Right lobe of liver (tissue), 6 donors: ENCODE measurements at regions not wholly inside any gene's neighbourhood (a gene's known extent, or its start where the extent isn't known, plus 50 kb on each side); places are given as distances from the start of the nearest gene placed in this dataset.
A peak's percentile ranks its signal among the peaks of the same experiment; 100 is the strongest.

Source experiments
- ATAC-seq, 4 donors: fragments of 200-7000 bp; cut with Tn5 transposase; one replicate each; pipeline ENCODE4 v1.9.1; 2020; ENCODE audit warnings: mild to moderate bottlenecking in 4 of 4, moderate library complexity in 4 of 4
- DNase-seq, 3 donors: peaks; one replicate each; pipeline ENCODE4 v3.0.0-alpha.2; 2020
- H3K27ac ChIP-seq, 3 donors: fragments of 200-600 bp; one replicate each; pipeline ENCODE4 v1.8.0; 2022
- H3K27me3 ChIP-seq, 2 donors: fragments of 200-600 bp; one replicate each; pipeline ENCODE4 v1.8.0; 2022
- H3K36me3 ChIP-seq, 4 donors: fragments of 200-600 bp; sonication (generic) in 1 of 4; one replicate each; pipeline versions ENCODE4 v1.5.1 to v1.8.0; 2017 to 2022; ENCODE audit warnings: control low read depth in 1 of 4
- H3K4me1 ChIP-seq, 4 donors: fragments of 200-600 bp; sonication (generic) in 1 of 4; one replicate each; pipeline versions ENCODE4 v1.5.1 to v1.8.0; 2017 to 2022; ENCODE audit warnings: control low read depth in 1 of 4
- H3K4me3 ChIP-seq, 3 donors: fragments of 200-600 bp; one replicate each; pipeline ENCODE4 v1.8.0; 2022
- H3K9me3 ChIP-seq, 4 donors: fragments of 200-600 bp; sonication (generic) in 1 of 4; one replicate each; pipeline versions ENCODE4 v1.5.1 to v1.8.0; 2017 to 2022; ENCODE audit warnings: control low read depth in 1 of 4
- CTCF ChIP-seq, 4 donors: fragments of 200-600 bp in 3 of 4; fragments of 450-650 bp in 1 of 4; IDR thresholded peaks; one replicate each; pipeline versions ENCODE4 v1.5.1 to v1.8.0; 2016 to 2022; ENCODE audit warnings: antibody characterized with exemption in 4 of 4, mild to moderate bottlenecking in 2 of 4
- POLR2A ChIP-seq: fragments of 450-650 bp; IDR thresholded peaks from one replicate; pipeline ENCODE4 v1.6.1; 2017; ENCODE audit warnings: antibody characterized with exemption, mild to moderate bottlenecking
- WGBS: methylation state at CpG from one replicate; pipeline ENCODE4 v1.1.6; 2018; ENCODE audit warnings: low coverage, low lambda C conversion rate; ENCODE audit not compliant: insufficient coverage; ENCODE audit errors: missing lambda C conversion rate; 5-methylcytosine and 5-hydroxymethylcytosine counted together
- intact Hi-C, 2 donors: fragments of 100-400 bp; cut with DNase I; formaldehyde crosslinking; loops; one replicate each; pipeline versions ENCODE4 v1.11.2 to v1.14.1; 2022
- donor health status: DM: no; HTN: yes; CAD: no.
- donor health status: DM: no; HTN: no; CAD: no.
- donor health status: DM: no; HTN: no; CAD: no.
- donor health status: DM: no; HTN: yes; CAD: no.
- donor health status: DM: no; HTN: yes; CAD: no.

DNA sequence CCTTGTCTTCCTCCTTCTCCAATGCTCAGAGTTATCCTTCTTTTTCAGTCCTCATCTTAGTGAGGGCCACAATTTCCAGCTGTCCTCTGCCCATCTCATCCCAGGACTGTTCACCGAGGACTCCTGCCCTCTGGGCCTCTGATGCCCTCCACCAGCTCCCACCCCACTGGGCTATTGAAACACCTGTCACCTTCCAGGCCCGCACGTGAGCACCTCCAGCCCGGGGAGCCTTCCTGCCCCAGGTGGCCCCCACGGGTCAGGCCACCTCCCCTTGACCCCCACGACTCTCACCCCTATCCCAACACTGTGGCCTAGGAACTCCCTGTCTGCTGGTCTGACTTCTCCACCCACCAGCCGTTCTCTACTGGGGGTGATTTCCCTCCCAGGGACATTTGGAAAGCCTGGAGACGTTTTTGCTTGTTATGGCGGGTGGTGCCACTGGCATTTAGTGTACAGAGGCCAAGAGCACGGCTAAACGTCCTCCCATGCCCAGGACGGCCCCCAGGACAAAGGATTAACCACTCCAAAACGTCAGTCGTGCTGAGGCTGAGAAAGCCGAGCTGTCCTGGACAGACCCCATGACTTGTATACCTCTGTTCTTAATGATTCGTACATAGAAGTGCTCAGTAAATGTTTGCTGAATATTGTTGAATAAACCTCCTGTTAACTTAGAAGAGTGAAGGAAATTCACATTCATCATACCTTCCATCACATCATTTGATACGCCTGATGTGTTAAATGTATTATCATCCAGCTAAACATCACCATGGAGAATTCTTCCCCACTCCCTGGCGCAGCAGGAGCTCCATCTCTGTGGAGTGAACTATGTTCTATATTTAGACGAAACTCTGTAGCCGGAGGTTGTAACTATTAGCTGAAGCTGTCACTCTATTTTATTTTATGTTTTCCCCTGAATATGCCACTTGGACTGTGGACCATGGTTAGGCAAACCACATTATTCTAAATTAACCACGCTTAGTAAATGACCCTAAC is 270.1 kb upstream of the SHH start:
- Histone ChIP-seq H3K4me1 (no peaks in the 10 kb centered on the region), H3K27me3 (no peaks in the 10 kb centered on the region), H3K9me3 (no peaks in the 10 kb centered on the region), H3K36me3 (no peaks in the 10 kb centered on the region), H3K27ac (no peak overlapping the region), H3K4me3 (no peak overlapping the region)
- TF ChIP-seq CTCF (IDR thresholded peaks at IDR 0.05) (no peak), POLR2A (no peak)
- intact Hi-C loops: no loop called here
- DNase-seq (peak in 1 of 3 donors; percentile 13), ATAC-seq (peak in 1 of 4 donors; percentile 33)
- WGBS: 56% methylated on average over 15 of the region's 21 CpGs

- intact Hi-C loops: no loop called here
Observed at GRCh38 chr7:156080596-156080995, 268.3 kb upstream of the SHH start.

DNA sequence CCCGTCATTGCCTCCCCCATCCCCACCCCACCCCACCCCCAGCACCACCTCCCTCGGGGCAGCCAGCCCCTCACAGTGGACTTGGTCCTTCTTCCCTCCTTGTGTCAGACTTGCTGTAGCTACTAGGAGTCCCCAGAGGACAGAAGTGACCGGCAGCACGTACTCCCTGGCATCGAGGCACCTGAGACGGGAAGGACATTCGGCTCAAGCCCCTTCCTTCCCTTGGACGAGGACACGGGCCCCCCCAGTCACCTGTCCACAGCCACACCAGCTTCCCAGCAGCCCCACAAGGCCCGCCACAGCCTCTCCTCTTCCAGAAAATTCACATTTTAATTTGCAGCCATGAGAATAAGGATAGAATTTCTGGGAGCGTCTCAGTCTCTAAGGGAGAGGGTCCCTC is 267.8 kb upstream of the SHH start:
- no peaks in the 10 kb centered on the region for H3K4me1 ChIP-seq
- ATAC-seq (no peak), DNase-seq (peak in 1 of 3 donors; percentile 46)
- H3K27ac ChIP-seq: no peak overlapping the region
- H3K27me3 ChIP-seq: no peaks in the 10 kb centered on the region
- no peak for TF ChIP-seq POLR2A
- TF ChIP-seq CTCF (IDR thresholded peaks at IDR 0.05): no peak
- WGBS: 74% methylated on average over 10 of the region's 11 CpGs
- intact Hi-C loops: no loop called here
- no peak overlapping the region for H3K4me3 ChIP-seq
- no peaks in the 10 kb centered on the region for H3K36me3 ChIP-seq
- no peaks in the 10 kb centered on the region for H3K9me3 ChIP-seq

More at GRCh38 chr7:156080596-156080995, 268.3 kb upstream of the SHH start:
- no peak for TF ChIP-seq POLR2A
- peak in 1 of 4 donors; percentile 17 for TF ChIP-seq CTCF (IDR thresholded peaks at IDR 0.05)
- 38% methylated on average over 3 of the region's 3 CpGs for whole genome bisulfite sequencing
- no peak overlapping the region for H3K27ac ChIP-seq
- no peaks in the 10 kb centered on the region for H3K9me3 ChIP-seq
- no peaks in the 10 kb centered on the region for H3K27me3 ChIP-seq
- ATAC-seq: peak; percentile 34 to 72 (median 64)
- H3K4me3 ChIP-seq: no peak overlapping the region
- peak in 1 of 3 donors; percentile 3 for DNase-seq
- no peaks in the 10 kb centered on the region for H3K4me1 ChIP-seq
- H3K36me3 ChIP-seq: no peaks in the 10 kb centered on the region

- 75% methylated on average over 6 of the region's 15 CpGs for WGBS
- H3K9me3 ChIP-seq: no peaks in the 10 kb centered on the region
- H3K27me3 ChIP-seq: no peaks in the 10 kb centered on the region
- H3K27ac ChIP-seq: no peak overlapping the region
- DNase-seq (peak in 1 of 3 donors; percentile 31), ATAC-seq (no peak)
- H3K4me3 ChIP-seq: no peak overlapping the region
- no peaks in the 10 kb centered on the region for H3K4me1 ChIP-seq
- H3K36me3 ChIP-seq: no peaks in the 10 kb centered on the region
- intact Hi-C loops: no loop called here
- TF ChIP-seq POLR2A (no peak), CTCF (IDR thresholded peaks at IDR 0.05) (no peak)
Observed at GRCh38 chr7:156079156-156079555, 266.9 kb upstream of the SHH start.
